H9 (cell line): ENCODE measurements at regions not wholly inside any gene's neighbourhood (a gene's known extent, or its start where the extent isn't known, plus 50 kb on each side); places are given as distances from the start of the nearest gene placed in this dataset.

Source experiments
- DNase-seq: peaks from one replicate; pipeline ENCODE4 v3.0.0-alpha.2; 2017
- H2AFZ ChIP-seq: one replicate; pipeline ENCODE4 v1.6.1; 2013; ENCODE audit warnings: mild to moderate bottlenecking, low read length, control low read depth, moderate library complexity
- H2AK5ac ChIP-seq: 2 replicates; pipeline ENCODE4 v1.6.1; 2013; ENCODE audit warnings: low read length, control low read depth, mixed read lengths; ENCODE audit not compliant: insufficient read length
- H2BK120ac ChIP-seq: one replicate; pipeline ENCODE4 v1.6.1; 2013; ENCODE audit warnings: low read depth, mild to moderate bottlenecking, low read length, control low read depth, inconsistent platforms; ENCODE audit not compliant: poor library complexity, severe bottlenecking
- H2BK12ac ChIP-seq: 2 replicates; pipeline ENCODE4 v1.6.1; 2013; ENCODE audit warnings: low read length, control low read depth, mixed read lengths, low read depth; ENCODE audit not compliant: insufficient read length
- H2BK15ac ChIP-seq: 2 replicates; pipeline ENCODE4 v1.6.1; 2013; ENCODE audit warnings: low read depth, low read length, control low read depth
- H2BK20ac ChIP-seq: one replicate; pipeline ENCODE4 v1.6.1; 2013; ENCODE audit warnings: low read depth, mild to moderate bottlenecking, low read length, control low read depth, inconsistent platforms; ENCODE audit not compliant: poor library complexity, severe bottlenecking
- H2BK5ac ChIP-seq: 2 replicates; pipeline ENCODE4 v1.6.1; 2013; ENCODE audit warnings: low read length, control low read depth, mixed read lengths; ENCODE audit not compliant: insufficient read length
- H3K14ac ChIP-seq: 2 replicates; pipeline ENCODE4 v1.6.1; 2013; ENCODE audit warnings: low read length, control low read depth; ENCODE audit not compliant: insufficient read depth
- H3K18ac ChIP-seq: 2 replicates; pipeline ENCODE4 v1.6.1; 2013; ENCODE audit warnings: low read depth, mild to moderate bottlenecking, mixed read lengths, low read length, control low read depth; ENCODE audit not compliant: insufficient read length
- H3K23ac ChIP-seq: 2 replicates; pipeline ENCODE4 v1.6.1; 2013; ENCODE audit warnings: low read length, control low read depth, mixed read lengths, low read depth; ENCODE audit not compliant: insufficient read length
- H3K23me2 ChIP-seq: 2 replicates; pipeline ENCODE4 v1.6.1; 2013; ENCODE audit warnings: low read depth, mild to moderate bottlenecking, mixed read lengths, low read length, control low read depth; ENCODE audit not compliant: insufficient read length, poor library complexity, severe bottlenecking
- H3K27ac ChIP-seq: 2 replicates; pipeline ENCODE4 v1.5.1; 2013; ENCODE audit warnings: low read length, control low read depth, mixed read lengths, low read depth; ENCODE audit not compliant: insufficient read length
- H3K27me3 ChIP-seq: 2 replicates; pipeline ENCODE4 v1.6.1; 2013; ENCODE audit warnings: low read length, control low read depth, inconsistent platforms; ENCODE audit not compliant: insufficient read depth
- H3K4ac ChIP-seq: 2 replicates; pipeline ENCODE4 v1.6.1; 2013; ENCODE audit warnings: low read depth, mild to moderate bottlenecking, control low read depth, inconsistent platforms, low read length, moderate library complexity
- H3K4me1 ChIP-seq: 2 replicates; pipeline ENCODE4 v1.6.1; 2013; ENCODE audit warnings: low read length, control low read depth, inconsistent platforms; ENCODE audit not compliant: insufficient read depth
- H3K4me2 ChIP-seq: 2 replicates; pipeline ENCODE4 v1.6.1; 2013; ENCODE audit warnings: low read length, control low read depth, mixed read lengths; ENCODE audit not compliant: insufficient read length, insufficient read depth
- H3K56ac ChIP-seq: 2 replicates; pipeline ENCODE4 v1.6.1; 2013; ENCODE audit warnings: low read depth, mild to moderate bottlenecking, mixed read lengths, low read length, control low read depth; ENCODE audit not compliant: insufficient read length
- H3K79me1 ChIP-seq: 2 replicates; pipeline ENCODE4 v1.6.1; 2013; ENCODE audit warnings: low read depth, mild to moderate bottlenecking, moderate library complexity, low read length, control low read depth, inconsistent platforms; ENCODE audit not compliant: insufficient read depth, poor library complexity, severe bottlenecking
- H3K79me2 ChIP-seq: 2 replicates; pipeline ENCODE4 v1.6.1; 2013; ENCODE audit warnings: low read length, control low read depth, inconsistent platforms; ENCODE audit not compliant: insufficient read depth
- H3K9ac ChIP-seq: 2 replicates; pipeline ENCODE4 v1.6.1; 2013; ENCODE audit warnings: low read length, control low read depth, mixed read lengths; ENCODE audit not compliant: insufficient read length; ENCODE audit errors: extremely low read depth
- H3K9me3 ChIP-seq: one replicate; pipeline ENCODE4 v1.6.1; 2013; ENCODE audit warnings: low read depth, low read length, inconsistent platforms; ENCODE audit not compliant: control insufficient read depth
- H3T11ph ChIP-seq: one replicate; pipeline ENCODE4 v1.6.1; 2013; ENCODE audit warnings: mild to moderate bottlenecking, low read length, control low read depth, inconsistent platforms
- H4K20me1 ChIP-seq: one replicate; pipeline ENCODE4 v1.6.1; 2013; ENCODE audit not compliant: control insufficient read depth, insufficient read length, insufficient read depth
- H4K5ac ChIP-seq: 2 replicates; pipeline ENCODE4 v1.6.1; 2013; ENCODE audit warnings: low read depth, mild to moderate bottlenecking, mixed read lengths, low read length, control low read depth; ENCODE audit not compliant: insufficient read length
- H4K8ac ChIP-seq: replicated peaks from 2 replicates; pipeline ENCODE4 v1.6.1; 2013; ENCODE audit warnings: low read length, control low read depth, mixed read lengths, low read depth; ENCODE audit not compliant: insufficient read length
- H4K91ac ChIP-seq: 2 replicates; pipeline ENCODE4 v1.6.1; 2013; ENCODE audit warnings: low read depth, mild to moderate bottlenecking, moderate library complexity, mixed read lengths, low read length, control low read depth; ENCODE audit not compliant: insufficient read length
- H3K27ac Mint-ChIP-seq, 3 experiments: 2 replicates in 2 of 3; 3 replicates in 1 of 3; pipeline ENCODE4 v1.8.0; 2020 to 2021; ENCODE audit warnings: mixed read lengths in 3 of 3, mild to moderate bottlenecking in 1 of 3, moderate library complexity in 1 of 3
- H3K27me3 Mint-ChIP-seq: 2 replicates; pipeline ENCODE4 v1.8.0; 2021; ENCODE audit warnings: low read depth, mild to moderate bottlenecking, moderate library complexity, mixed read lengths
- H3K36me3 Mint-ChIP-seq, 3 experiments: 2 replicates in 2 of 3; 3 replicates in 1 of 3; pipeline ENCODE4 v1.8.0; 2020 to 2021; ENCODE audit warnings: low read depth in 3 of 3, mixed read lengths in 3 of 3; ENCODE audit not compliant: insufficient read depth in 1 of 3
- H3K4me1 Mint-ChIP-seq, 2 experiments: 2 replicates each; pipeline ENCODE4 v1.8.0; 2020; ENCODE audit warnings: mixed read lengths in 2 of 2
- H3K4me3 Mint-ChIP-seq, 2 experiments: 2 replicates in 1 of 2; 3 replicates in 1 of 2; pipeline ENCODE4 v1.8.0; 2020 to 2021; ENCODE audit warnings: mild to moderate bottlenecking in 2 of 2, mixed read lengths in 2 of 2, moderate library complexity in 1 of 2
- H3K9me3 Mint-ChIP-seq, 2 experiments: 2 replicates in 1 of 2; 3 replicates in 1 of 2; pipeline ENCODE4 v1.8.0; 2020; ENCODE audit warnings: mild to moderate bottlenecking in 2 of 2, mixed read lengths in 2 of 2, moderate library complexity in 1 of 2
- CTCF ChIP-seq: fragments of 200-600 bp; sonication (generic); conservative IDR thresholded peaks from 3 replicates; pipeline ENCODE4 v1.8.0; 2021; ENCODE audit warnings: antibody characterized with exemption, mild to moderate bottlenecking
- WGBS: extraction: QIAGEN DNeasy Blood & Tissue Kit; methylation state at CpG from one replicate; pipeline ENCODE4 v1.1.7; 2013; ENCODE audit warnings: missing lambda C conversion rate, low lambda C conversion rate, mixed read lengths; ENCODE audit not compliant: insufficient read length; ENCODE audit errors: extremely low coverage; 5-methylcytosine and 5-hydroxymethylcytosine counted together

GRCh38 chr6:50427267-50427666 lies 286.1 kb upstream of the TFAP2D start:
- Histone ChIP-seq H2BK15ac (no peak overlapping the region), H4K5ac (no peak overlapping the region), H3K4ac (no peak overlapping the region), H3K14ac (no peak overlapping the region), H3K27ac (no peak overlapping the region), H2AFZ (no peak overlapping the region), H3K4me2 (no peak overlapping the region), H3K79me1 (no peaks in the 10 kb centered on the region), H4K91ac (no peak overlapping the region), H3K56ac (no peak overlapping the region), H3T11ph (no peak overlapping the region), H3K23me2 (no peaks in the 10 kb centered on the region), H3K23ac (no peak overlapping the region), H3K27me3 (no peaks in the 10 kb centered on the region), H2AK5ac (no peak overlapping the region), H2BK20ac (no peak overlapping the region), H3K4me1 (no peaks in the 10 kb centered on the region), H3K79me2 (no peaks in the 10 kb centered on the region), H3K9ac (no peak overlapping the region), H4K20me1 (no peaks in the 10 kb centered on the region), H4K8ac (no peak overlapping the region), H3K9me3 (no peaks in the 10 kb centered on the region), H2BK12ac (no peak overlapping the region), H2BK120ac (no peak overlapping the region), H2BK5ac (no peak overlapping the region), H3K18ac (no peak overlapping the region)
- no peak overlapping the region for H3K4me3 Mint-ChIP-seq
- no peak for TF ChIP-seq CTCF
- no peak overlapping the region for H3K27ac Mint-ChIP-seq
- no peaks in the 10 kb centered on the region; a peak in 1 of 5 replicates for H3K9me3 Mint-ChIP-seq
- peaks cover 3 to 6% of the 10 kb centered on the region in 2 experiments; a peak in 3 of 4 replicates for H3K4me1 Mint-ChIP-seq
- H3K27me3 Mint-ChIP-seq: no peaks in the 10 kb centered on the region
- no CpG with 5 or more reads among the region's 4 CpGs for WGBS
- DNase-seq: no peak
- no peaks in the 10 kb centered on the region for H3K36me3 Mint-ChIP-seq
